ENCODE measurements at regions not wholly inside any gene's neighbourhood (a gene's known extent, or its start where the extent isn't known, plus 50 kb on each side); places are given as distances from the start of the nearest gene placed in this dataset.

GRCh38 chr15:85943791-85944190, 135.9 kb upstream of the AGBL1 start:
- DNase-seq, result no peak

- DNase-seq, result no peak
Observed at GRCh38 chr15:85947021-85947420, 132.7 kb upstream of the AGBL1 start.

GRCh38 chr15:85947936-85948335, 131.7 kb upstream of the AGBL1 start:
- DNase-seq, result no peak

GRCh38 chr15:85950101-85950500, 129.6 kb upstream of the AGBL1 start:
- DNase-seq, result no peak

GRCh38 chr15:85954586-85954985, 125.1 kb upstream of the AGBL1 start:
- DNase-seq, result no peak

- DNase-seq, result no peak
Observed at GRCh38 chr15:85955501-85956391, 123.9 kb upstream of the AGBL1 start.

GRCh38 chr15:85956532-85957275, 123.0 kb upstream of the AGBL1 start:
- DNase-seq, result no peak

GRCh38 chr15:85959611-85960010, 120.1 kb upstream of the AGBL1 start:
- no peak for DNase-seq

- DNase-seq, result no peak
Observed at GRCh38 chr15:85960381-85960780, 119.3 kb upstream of the AGBL1 start.

GRCh38 chr15:85961821-85962220, 117.8 kb upstream of the AGBL1 start:
- DNase-seq, result no peak

- no peak for DNase-seq
Observed at GRCh38 chr15:85963262-85963760, 116.4 kb upstream of the AGBL1 start.

- no peak for DNase-seq
Observed at GRCh38 chr15:85964471-85964870, 115.2 kb upstream of the AGBL1 start.

- DNase-seq, result no peak
Observed at GRCh38 chr15:85967553-85967952, 112.1 kb upstream of the AGBL1 start.

GRCh38 chr15:85972805-85973540, 106.7 kb upstream of the AGBL1 start:
- no peak for DNase-seq

GRCh38 chr15:85973584-85974347, 105.9 kb upstream of the AGBL1 start:
- DNase-seq, result no peak

GRCh38 chr15:85974348-85974705, 105.3 kb upstream of the AGBL1 start:
- no peak for DNase-seq

GRCh38 chr15:85974742-85975141, 104.9 kb upstream of the AGBL1 start:
- DNase-seq, result no peak

GRCh38 chr15:85976102-85976501, 103.6 kb upstream of the AGBL1 start:
- DNase-seq, result no peak

GRCh38 chr15:85976986-85977385, 102.7 kb upstream of the AGBL1 start:
- no peak for DNase-seq

- DNase-seq, result no peak
Observed at GRCh38 chr15:85977586-85977985, 102.1 kb upstream of the AGBL1 start.

- no peak for DNase-seq
Observed at GRCh38 chr15:85979929-85980328, 99.7 kb upstream of the AGBL1 start.

- no peak for DNase-seq
Observed at GRCh38 chr15:85980946-85981345, 98.7 kb upstream of the AGBL1 start.

GRCh38 chr15:85984241-85984640, 95.4 kb upstream of the AGBL1 start:
- DNase-seq, result no peak
